H1 (cell line): ENCODE measurements at regions not wholly inside any gene's neighbourhood (a gene's known extent, or its start where the extent isn't known, plus 50 kb on each side); places are given as distances from the start of the nearest gene placed in this dataset.

ENCODE experiments used
- CTCF ChIA-PET: fragments of 300-600 bp; sonication (Branson Sonifier 250); formaldehyde crosslinking; loops from one replicate; lab custom pipeline; 2021; ENCODE audit not compliant: partially characterized antibody; lab: Charles Lee
- POLR2A ChIA-PET: fragments of 300-600 bp; sonication (Branson Sonifier 250); formaldehyde crosslinking; loops from one replicate; lab custom pipeline; 2021; ENCODE audit warnings: inconsistent platforms; ENCODE audit not compliant: partially characterized antibody; lab: Charles Lee
- DNase-seq, 2 experiments: peaks; one replicate each; pipeline versions ENCODE4 v3.0.0 to v3.0.0-alpha.2; 2010 to 2022; ENCODE audit warnings: low spot score in 2 of 2, low read depth in 1 of 2, mixed read lengths in 1 of 2
- FAIRE-seq: peaks from 2 replicates; lab custom pipeline; 2011; peaks lifted over from hg19 to GRCh38; lab: Jason Lieb, UNC
- H2AFZ ChIP-seq: 2 replicates; pipeline ENCODE4 v1.8.1; 2012; ENCODE audit warnings: low read length, inconsistent platforms
- H2AK5ac ChIP-seq: 2 replicates; pipeline ENCODE4 v1.6.1; 2013; ENCODE audit warnings: low read depth, low read length
- H2BK120ac ChIP-seq: replicated peaks from 2 replicates; pipeline ENCODE3; 2013; ENCODE audit warnings: low read depth, low read length, inconsistent platforms
- H2BK12ac ChIP-seq: 2 replicates; pipeline ENCODE4 v1.6.1; 2013; ENCODE audit warnings: low read depth, low read length
- H2BK15ac ChIP-seq: 2 replicates; pipeline ENCODE4 v1.6.1; 2013; ENCODE audit warnings: low read length
- H2BK20ac ChIP-seq: 2 replicates; pipeline ENCODE4 v1.6.1; 2013; ENCODE audit warnings: low read length
- H2BK5ac ChIP-seq: 2 replicates; pipeline ENCODE4 v1.6.1; 2013; ENCODE audit warnings: low read depth, low read length
- H3K14ac ChIP-seq: 2 replicates; pipeline ENCODE4 v1.6.1; 2013; ENCODE audit warnings: inconsistent platforms; ENCODE audit not compliant: insufficient read length
- H3K18ac ChIP-seq: 2 replicates; pipeline ENCODE4 v1.6.1; 2013; ENCODE audit warnings: low read length; ENCODE audit errors: extremely low read depth
- H3K23ac ChIP-seq: 2 replicates; pipeline ENCODE4 v1.6.1; 2013; ENCODE audit warnings: inconsistent platforms; ENCODE audit not compliant: insufficient read length
- H3K23me2 ChIP-seq: 2 replicates; pipeline ENCODE4 v1.6.1; 2013; ENCODE audit warnings: low read depth, low read length
- H3K27ac ChIP-seq: 2 replicates; pipeline ENCODE4 v1.6.1; 2011; ENCODE audit warnings: low read depth, low read length, inconsistent platforms
- H3K27me3 ChIP-seq, 4 experiments: replicated peaks in 1 of 4; 1 replicate in 1 of 4; 2 replicates in 3 of 4; pipeline versions ENCODE4 v1.6.1 to v1.8.1; 2011 to 2013; ENCODE audit warnings: low read length in 3 of 4, mild to moderate bottlenecking in 3 of 4, inconsistent platforms in 2 of 4, mixed read lengths in 2 of 4, moderate library complexity in 1 of 4; ENCODE audit not compliant: control insufficient read depth in 3 of 4, insufficient read depth in 3 of 4; ENCODE audit errors: extremely low read depth in 1 of 4
- H3K36me3 ChIP-seq, 4 experiments: 2 replicates each; pipeline versions ENCODE4 v1.6.1 to v1.8.1; 2011 to 2013; ENCODE audit warnings: mild to moderate bottlenecking in 4 of 4, low read length in 3 of 4, moderate library complexity in 2 of 4, control low read depth in 1 of 4, inconsistent platforms in 1 of 4; ENCODE audit not compliant: insufficient read depth in 4 of 4, control insufficient read depth in 2 of 4
- H3K4ac ChIP-seq: replicated peaks from 2 replicates; pipeline ENCODE3; 2013; ENCODE audit warnings: low read length, low read depth, mixed read lengths, inconsistent platforms; ENCODE audit not compliant: insufficient read length
- H3K4me1 ChIP-seq, 4 experiments: replicated peaks in 1 of 4; 1 replicate in 1 of 4; 2 replicates in 3 of 4; pipeline versions ENCODE4 v1.6.1 to v1.8.1; 2011 to 2013; ENCODE audit warnings: low read length in 3 of 4, inconsistent platforms in 2 of 4, mixed read lengths in 1 of 4; ENCODE audit not compliant: insufficient read depth in 4 of 4, control insufficient read depth in 3 of 4
- H3K4me2 ChIP-seq, 2 experiments: 2 replicates each; pipeline versions ENCODE4 v1.6.1 to v1.8.1; 2011 to 2013; ENCODE audit warnings: low read depth in 2 of 2, low read length in 2 of 2, control low read depth in 1 of 2, inconsistent platforms in 1 of 2, mild to moderate bottlenecking in 1 of 2; ENCODE audit not compliant: insufficient read depth in 1 of 2
- H3K4me3 ChIP-seq, 4 experiments: fragments of 200-600, 300-600 bp in 1 of 4; sonication (generic), shearing (Covaris generic), sonication (Bioruptor Twin) in 1 of 4; 2 replicates each; pipeline versions ENCODE4 v1.5.1 to v1.8.1; 2011 to 2016; ENCODE audit warnings: low read length in 4 of 4, low read depth in 3 of 4, control low read depth in 2 of 4, inconsistent platforms in 2 of 4, mild to moderate bottlenecking in 2 of 4, mixed read lengths in 1 of 4, moderate library complexity in 1 of 4; ENCODE audit not compliant: insufficient read depth in 2 of 4; ENCODE audit errors: extremely low read depth in 1 of 4
- H3K56ac ChIP-seq: replicated peaks from 2 replicates; pipeline ENCODE3; 2013; ENCODE audit warnings: low read depth, mild to moderate bottlenecking, mixed read lengths, low read length, inconsistent platforms; ENCODE audit not compliant: insufficient read length
- H3K79me1 ChIP-seq: 2 replicates; pipeline ENCODE4 v1.6.1; 2013; ENCODE audit warnings: low read depth, low read length, control low read depth
- H3K79me2 ChIP-seq, 2 experiments: 2 replicates each; pipeline versions ENCODE4 v1.6.1 to v1.8.1; 2012 to 2013; ENCODE audit warnings: low read length in 2 of 2, mild to moderate bottlenecking in 2 of 2, inconsistent platforms in 1 of 2; ENCODE audit not compliant: insufficient read depth in 2 of 2, control insufficient read depth in 1 of 2
- H3K9ac ChIP-seq, 4 experiments: replicated peaks in 1 of 4; 1 replicate in 1 of 4; 2 replicates in 3 of 4; pipeline versions ENCODE4 v1.6.1 to v1.8.1; 2011 to 2013; ENCODE audit warnings: low read depth in 3 of 4, low read length in 3 of 4, control low read depth in 2 of 4, mild to moderate bottlenecking in 2 of 4, moderate library complexity in 2 of 4, inconsistent platforms in 1 of 4; ENCODE audit errors: extremely low read depth in 1 of 4
- H3K9me3 ChIP-seq, 2 experiments: 2 replicates each; pipeline versions ENCODE4 v1.6.1 to v1.8.1; 2012 to 2013; ENCODE audit warnings: mild to moderate bottlenecking in 2 of 2, moderate library complexity in 2 of 2, control low read depth in 1 of 2, inconsistent platforms in 1 of 2, low read depth in 1 of 2, low read length in 1 of 2, mixed read lengths in 1 of 2; ENCODE audit not compliant: insufficient read depth in 2 of 2
- H4K20me1 ChIP-seq, 2 experiments: replicated peaks in 1 of 2; 2 replicates each; pipeline versions ENCODE3 to v1.8.1; 2011 to 2013; ENCODE audit warnings: inconsistent platforms in 2 of 2, low read length in 2 of 2, mild to moderate bottlenecking in 1 of 2; ENCODE audit not compliant: insufficient read depth in 2 of 2, control insufficient read depth in 1 of 2
- H4K5ac ChIP-seq: 2 replicates; pipeline ENCODE4 v1.6.1; 2013; ENCODE audit warnings: low read length, low read depth, mixed read lengths, inconsistent platforms; ENCODE audit not compliant: insufficient read length
- H4K8ac ChIP-seq: 2 replicates; pipeline ENCODE4 v1.8.0; 2013; ENCODE audit warnings: mild to moderate bottlenecking, moderate library complexity, low read length, inconsistent platforms; ENCODE audit not compliant: insufficient read depth; ENCODE audit errors: extremely low read depth
- H4K91ac ChIP-seq: replicated peaks from 2 replicates; pipeline ENCODE3; 2013; ENCODE audit warnings: low read length, mixed read lengths, inconsistent platforms; ENCODE audit not compliant: insufficient read length
- ATF3 ChIP-seq: IDR thresholded peaks from 2 replicates; pipeline ENCODE4 v1.6.1; 2011; ENCODE audit warnings: low read depth, mild to moderate bottlenecking, low read length; ENCODE audit not compliant: insufficient read depth
- CHD1 ChIP-seq: IDR thresholded peaks from 2 replicates; pipeline ENCODE4 v1.6.1; 2012; ENCODE audit warnings: low read depth, low read length, improper control_type of control experiment
- E2F6 ChIP-seq: IDR thresholded peaks from 2 replicates; pipeline ENCODE4 v1.6.1; 2012; ENCODE audit warnings: inconsistent platforms
- PHF8 ChIP-seq: fragments of 200-600 bp; sonication (generic); conservative IDR thresholded peaks from 2 replicates; pipeline ENCODE4 v1.7.1; 2012; ENCODE audit warnings: low read depth, mild to moderate bottlenecking, inconsistent platforms, low read length, moderate library complexity
- POLR2AphosphoS5 ChIP-seq: IDR thresholded peaks from 2 replicates; pipeline ENCODE4 v1.6.1; 2011; ENCODE audit warnings: low read depth, low read length
- RAD21 ChIP-seq, 2 experiments: IDR thresholded peaks in 1 of 2; conservative IDR thresholded peaks in 1 of 2; 2 replicates each; pipeline ENCODE4 v1.6.1; 2011; ENCODE audit warnings: low read depth in 2 of 2, low read length in 2 of 2, improper control_type of control experiment in 1 of 2, inconsistent platforms in 1 of 2, mild to moderate bottlenecking in 1 of 2, moderate library complexity in 1 of 2
- SIN3A ChIP-seq, 2 experiments: IDR thresholded peaks in 1 of 2; conservative IDR thresholded peaks in 1 of 2; 2 replicates each; pipeline ENCODE4 v1.6.1; 2011 to 2012; ENCODE audit warnings: low read length in 2 of 2, improper control_type of control experiment in 1 of 2, low read depth in 1 of 2, mild to moderate bottlenecking in 1 of 2
- YY1 ChIP-seq: IDR thresholded peaks from 2 replicates; pipeline ENCODE4 v1.6.1; 2011; ENCODE audit warnings: low read depth, mild to moderate bottlenecking, low read length
- WGBS, 2 experiments: shearing (Covaris generic) in 1 of 2; methylation state at CpG; one replicate each; pipeline versions ENCODE4 v1.1.6 to v1.1.7; 2013 to 2015; ENCODE audit warnings: low lambda C conversion rate in 2 of 2, mixed read lengths in 2 of 2, inconsistent platforms in 1 of 2, low coverage in 1 of 2, missing lambda C conversion rate in 1 of 2; ENCODE audit not compliant: insufficient replicate concordance in 2 of 2, insufficient coverage in 1 of 2, insufficient read length in 1 of 2; ENCODE audit errors: extremely low coverage in 1 of 2, missing lambda C conversion rate in 1 of 2; 5-methylcytosine and 5-hydroxymethylcytosine counted together
- TF ChIP-seq, protein P1 (sequence below), 3 experiments: IDR thresholded peaks; 1 replicate in 2 of 3; 2 replicates in 1 of 3; pipeline versions ENCODE4 v1.5.1 to v1.6.1; 2011; ENCODE audit warnings: low read length in 3 of 3, mild to moderate bottlenecking in 3 of 3, inconsistent platforms in 2 of 3, low read depth in 1 of 3, moderate library complexity in 1 of 3; ENCODE audit not compliant: insufficient read depth in 1 of 3; ENCODE audit errors: control extremely low read depth in 1 of 3

GRCh38 chr2:53217250-53217649 is 550.4 kb upstream of the CHAC2 start:
- H3K79me2 ChIP-seq = no peaks in the 10 kb centered on the region
- no peak for TF ChIP-seq POLR2AphosphoS5
- TF ChIP-seq, protein P1, sequence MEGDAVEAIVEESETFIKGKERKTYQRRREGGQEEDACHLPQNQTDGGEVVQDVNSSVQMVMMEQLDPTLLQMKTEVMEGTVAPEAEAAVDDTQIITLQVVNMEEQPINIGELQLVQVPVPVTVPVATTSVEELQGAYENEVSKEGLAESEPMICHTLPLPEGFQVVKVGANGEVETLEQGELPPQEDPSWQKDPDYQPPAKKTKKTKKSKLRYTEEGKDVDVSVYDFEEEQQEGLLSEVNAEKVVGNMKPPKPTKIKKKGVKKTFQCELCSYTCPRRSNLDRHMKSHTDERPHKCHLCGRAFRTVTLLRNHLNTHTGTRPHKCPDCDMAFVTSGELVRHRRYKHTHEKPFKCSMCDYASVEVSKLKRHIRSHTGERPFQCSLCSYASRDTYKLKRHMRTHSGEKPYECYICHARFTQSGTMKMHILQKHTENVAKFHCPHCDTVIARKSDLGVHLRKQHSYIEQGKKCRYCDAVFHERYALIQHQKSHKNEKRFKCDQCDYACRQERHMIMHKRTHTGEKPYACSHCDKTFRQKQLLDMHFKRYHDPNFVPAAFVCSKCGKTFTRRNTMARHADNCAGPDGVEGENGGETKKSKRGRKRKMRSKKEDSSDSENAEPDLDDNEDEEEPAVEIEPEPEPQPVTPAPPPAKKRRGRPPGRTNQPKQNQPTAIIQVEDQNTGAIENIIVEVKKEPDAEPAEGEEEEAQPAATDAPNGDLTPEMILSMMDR (IDR thresholded peaks at IDR 0.05; ENCODE audit: control extremely low read depth in 1 of 3, insufficient read depth in 1 of 3, low read depth in 1 of 3, low read length in 3 of 3) = no peak
- TF ChIP-seq CHD1 = no peak
- no peak for TF ChIP-seq RAD21 (IDR thresholded peaks at IDR 0.05 in 1 of 2, conservative IDR thresholded peaks at IDR 0.05 in 1 of 2; ENCODE audit: low read depth in 2 of 2, low read length in 2 of 2)
- TF ChIP-seq E2F6 = no peak
- no peak for TF ChIP-seq SIN3A (conservative IDR thresholded peaks at IDR 0.05 in 1 of 2, IDR thresholded peaks at IDR 0.05 in 1 of 2; ENCODE audit: low read depth in 1 of 2, low read length in 2 of 2)
- TF ChIP-seq PHF8 = no peak
- no peak for TF ChIP-seq ATF3
- TF ChIP-seq YY1 = no peak
- H3K4me1 ChIP-seq = no peaks in the 10 kb centered on the region
- no peak overlapping the region for H3K27ac ChIP-seq
- WGBS, 2 experiments = 84% methylated on average over 2 of the region's 2 CpGs; no CpG with 5 or more reads in 1 of the 2 experiments
- no peaks in the 10 kb centered on the region for H3K9me3 ChIP-seq
- H3K4me2 ChIP-seq = no peak overlapping the region
- no peak overlapping the region for H2AFZ ChIP-seq
- no peak overlapping the region for H3K9ac ChIP-seq
- no peak overlapping the region for H2AK5ac ChIP-seq
- H3K4me3 ChIP-seq = no peak overlapping the region
- no peak overlapping the region for H2BK120ac ChIP-seq
- no peaks in the 10 kb centered on the region for H3K27me3 ChIP-seq
- peak overlapping the region; percentile 68; the same call in 1 of the 2 replicates for H4K8ac ChIP-seq
- no peaks in the 10 kb centered on the region for H3K36me3 ChIP-seq
- H4K5ac ChIP-seq = no peak overlapping the region
- H2BK5ac ChIP-seq = no peak overlapping the region
- no peak overlapping the region for H2BK20ac ChIP-seq
- H3K56ac ChIP-seq = no peak overlapping the region
- no peak overlapping the region for H3K23ac ChIP-seq
- no peak for FAIRE-seq
- ChIA-PET POLR2A (no interaction called here), CTCF (no interaction called here)
- no peak overlapping the region for H4K91ac ChIP-seq
- no peaks in the 10 kb centered on the region for H3K79me1 ChIP-seq
- no peak overlapping the region for H3K4ac ChIP-seq
- no peak overlapping the region for H3K14ac ChIP-seq
- no peak for DNase-seq
- no peaks in the 10 kb centered on the region for H3K23me2 ChIP-seq
- H3K18ac ChIP-seq = no peak overlapping the region
- H2BK15ac ChIP-seq = no peak overlapping the region
- H4K20me1 ChIP-seq = no peaks in the 10 kb centered on the region
- no peak overlapping the region for H2BK12ac ChIP-seq
